H1 (cell line): ENCODE measurements at regions not wholly inside any gene's neighbourhood (a gene's known extent, or its start where the extent isn't known, plus 50 kb on each side); places are given as distances from the start of the nearest gene placed in this dataset.

Source experiments
- CTCF ChIA-PET: fragments of 300-600 bp; sonication (Branson Sonifier 250); formaldehyde crosslinking; loops from one replicate; lab custom pipeline; 2021; ENCODE audit not compliant: partially characterized antibody; lab: Charles Lee
- POLR2A ChIA-PET: fragments of 300-600 bp; sonication (Branson Sonifier 250); formaldehyde crosslinking; loops from one replicate; lab custom pipeline; 2021; ENCODE audit warnings: inconsistent platforms; ENCODE audit not compliant: partially characterized antibody; lab: Charles Lee
- DNase-seq, 2 experiments: peaks; one replicate each; pipeline versions ENCODE4 v3.0.0 to v3.0.0-alpha.2; 2010 to 2022; ENCODE audit warnings: low spot score in 2 of 2, low read depth in 1 of 2, mixed read lengths in 1 of 2
- FAIRE-seq: peaks from 2 replicates; lab custom pipeline; 2011; peaks lifted over from hg19 to GRCh38; lab: Jason Lieb, UNC
- H2AFZ ChIP-seq: 2 replicates; pipeline ENCODE4 v1.8.1; 2012; ENCODE audit warnings: low read length, inconsistent platforms
- H2AK5ac ChIP-seq: 2 replicates; pipeline ENCODE4 v1.6.1; 2013; ENCODE audit warnings: low read depth, low read length
- H2BK120ac ChIP-seq: replicated peaks from 2 replicates; pipeline ENCODE3; 2013; ENCODE audit warnings: low read depth, low read length, inconsistent platforms
- H2BK12ac ChIP-seq: 2 replicates; pipeline ENCODE4 v1.6.1; 2013; ENCODE audit warnings: low read depth, low read length
- H2BK15ac ChIP-seq: 2 replicates; pipeline ENCODE4 v1.6.1; 2013; ENCODE audit warnings: low read length
- H2BK20ac ChIP-seq: 2 replicates; pipeline ENCODE4 v1.6.1; 2013; ENCODE audit warnings: low read length
- H2BK5ac ChIP-seq: 2 replicates; pipeline ENCODE4 v1.6.1; 2013; ENCODE audit warnings: low read depth, low read length
- H3K14ac ChIP-seq: 2 replicates; pipeline ENCODE4 v1.6.1; 2013; ENCODE audit warnings: inconsistent platforms; ENCODE audit not compliant: insufficient read length
- H3K18ac ChIP-seq: 2 replicates; pipeline ENCODE4 v1.6.1; 2013; ENCODE audit warnings: low read length; ENCODE audit errors: extremely low read depth
- H3K23ac ChIP-seq: 2 replicates; pipeline ENCODE4 v1.6.1; 2013; ENCODE audit warnings: inconsistent platforms; ENCODE audit not compliant: insufficient read length
- H3K23me2 ChIP-seq: 2 replicates; pipeline ENCODE4 v1.6.1; 2013; ENCODE audit warnings: low read depth, low read length
- H3K27ac ChIP-seq: 2 replicates; pipeline ENCODE4 v1.6.1; 2011; ENCODE audit warnings: low read depth, low read length, inconsistent platforms
- H3K27me3 ChIP-seq, 4 experiments: replicated peaks in 1 of 4; 1 replicate in 1 of 4; 2 replicates in 3 of 4; pipeline versions ENCODE4 v1.6.1 to v1.8.1; 2011 to 2013; ENCODE audit warnings: low read length in 3 of 4, mild to moderate bottlenecking in 3 of 4, inconsistent platforms in 2 of 4, mixed read lengths in 2 of 4, moderate library complexity in 1 of 4; ENCODE audit not compliant: control insufficient read depth in 3 of 4, insufficient read depth in 3 of 4; ENCODE audit errors: extremely low read depth in 1 of 4
- H3K36me3 ChIP-seq, 4 experiments: 2 replicates each; pipeline versions ENCODE4 v1.6.1 to v1.8.1; 2011 to 2013; ENCODE audit warnings: mild to moderate bottlenecking in 4 of 4, low read length in 3 of 4, moderate library complexity in 2 of 4, control low read depth in 1 of 4, inconsistent platforms in 1 of 4; ENCODE audit not compliant: insufficient read depth in 4 of 4, control insufficient read depth in 2 of 4
- H3K4ac ChIP-seq: replicated peaks from 2 replicates; pipeline ENCODE3; 2013; ENCODE audit warnings: low read length, low read depth, mixed read lengths, inconsistent platforms; ENCODE audit not compliant: insufficient read length
- H3K4me1 ChIP-seq, 4 experiments: replicated peaks in 1 of 4; 1 replicate in 1 of 4; 2 replicates in 3 of 4; pipeline versions ENCODE4 v1.6.1 to v1.8.1; 2011 to 2013; ENCODE audit warnings: low read length in 3 of 4, inconsistent platforms in 2 of 4, mixed read lengths in 1 of 4; ENCODE audit not compliant: insufficient read depth in 4 of 4, control insufficient read depth in 3 of 4
- H3K4me2 ChIP-seq, 2 experiments: 2 replicates each; pipeline versions ENCODE4 v1.6.1 to v1.8.1; 2011 to 2013; ENCODE audit warnings: low read depth in 2 of 2, low read length in 2 of 2, control low read depth in 1 of 2, inconsistent platforms in 1 of 2, mild to moderate bottlenecking in 1 of 2; ENCODE audit not compliant: insufficient read depth in 1 of 2
- H3K4me3 ChIP-seq, 4 experiments: fragments of 200-600, 300-600 bp in 1 of 4; sonication (generic), shearing (Covaris generic), sonication (Bioruptor Twin) in 1 of 4; 2 replicates each; pipeline versions ENCODE4 v1.5.1 to v1.8.1; 2011 to 2016; ENCODE audit warnings: low read length in 4 of 4, low read depth in 3 of 4, control low read depth in 2 of 4, inconsistent platforms in 2 of 4, mild to moderate bottlenecking in 2 of 4, mixed read lengths in 1 of 4, moderate library complexity in 1 of 4; ENCODE audit not compliant: insufficient read depth in 2 of 4; ENCODE audit errors: extremely low read depth in 1 of 4
- H3K56ac ChIP-seq: replicated peaks from 2 replicates; pipeline ENCODE3; 2013; ENCODE audit warnings: low read depth, mild to moderate bottlenecking, mixed read lengths, low read length, inconsistent platforms; ENCODE audit not compliant: insufficient read length
- H3K79me1 ChIP-seq: 2 replicates; pipeline ENCODE4 v1.6.1; 2013; ENCODE audit warnings: low read depth, low read length, control low read depth
- H3K79me2 ChIP-seq, 2 experiments: 2 replicates each; pipeline versions ENCODE4 v1.6.1 to v1.8.1; 2012 to 2013; ENCODE audit warnings: low read length in 2 of 2, mild to moderate bottlenecking in 2 of 2, inconsistent platforms in 1 of 2; ENCODE audit not compliant: insufficient read depth in 2 of 2, control insufficient read depth in 1 of 2
- H3K9ac ChIP-seq, 4 experiments: replicated peaks in 1 of 4; 1 replicate in 1 of 4; 2 replicates in 3 of 4; pipeline versions ENCODE4 v1.6.1 to v1.8.1; 2011 to 2013; ENCODE audit warnings: low read depth in 3 of 4, low read length in 3 of 4, control low read depth in 2 of 4, mild to moderate bottlenecking in 2 of 4, moderate library complexity in 2 of 4, inconsistent platforms in 1 of 4; ENCODE audit errors: extremely low read depth in 1 of 4
- H3K9me3 ChIP-seq, 2 experiments: 2 replicates each; pipeline versions ENCODE4 v1.6.1 to v1.8.1; 2012 to 2013; ENCODE audit warnings: mild to moderate bottlenecking in 2 of 2, moderate library complexity in 2 of 2, control low read depth in 1 of 2, inconsistent platforms in 1 of 2, low read depth in 1 of 2, low read length in 1 of 2, mixed read lengths in 1 of 2; ENCODE audit not compliant: insufficient read depth in 2 of 2
- H4K20me1 ChIP-seq, 2 experiments: replicated peaks in 1 of 2; 2 replicates each; pipeline versions ENCODE3 to v1.8.1; 2011 to 2013; ENCODE audit warnings: inconsistent platforms in 2 of 2, low read length in 2 of 2, mild to moderate bottlenecking in 1 of 2; ENCODE audit not compliant: insufficient read depth in 2 of 2, control insufficient read depth in 1 of 2
- H4K5ac ChIP-seq: 2 replicates; pipeline ENCODE4 v1.6.1; 2013; ENCODE audit warnings: low read length, low read depth, mixed read lengths, inconsistent platforms; ENCODE audit not compliant: insufficient read length
- H4K8ac ChIP-seq: 2 replicates; pipeline ENCODE4 v1.8.0; 2013; ENCODE audit warnings: mild to moderate bottlenecking, moderate library complexity, low read length, inconsistent platforms; ENCODE audit not compliant: insufficient read depth; ENCODE audit errors: extremely low read depth
- H4K91ac ChIP-seq: replicated peaks from 2 replicates; pipeline ENCODE3; 2013; ENCODE audit warnings: low read length, mixed read lengths, inconsistent platforms; ENCODE audit not compliant: insufficient read length
- BCL11A ChIP-seq, 2 experiments: IDR thresholded peaks; one replicate each; pipeline ENCODE4 v1.6.1; 2011; ENCODE audit warnings: low read depth in 2 of 2, low read length in 2 of 2, mild to moderate bottlenecking in 2 of 2
- JUN ChIP-seq: IDR thresholded peaks from 2 replicates; pipeline ENCODE4 v1.6.1; 2011; ENCODE audit warnings: low read depth, mild to moderate bottlenecking, improper control_type of control experiment, low read length
- NRF1 ChIP-seq: IDR thresholded peaks from 2 replicates; pipeline ENCODE4 v1.6.1; 2011; ENCODE audit warnings: mild to moderate bottlenecking, low read depth, low read length, improper control_type of control experiment
- POLR2A ChIP-seq, 2 experiments: IDR thresholded peaks; 1 replicate in 1 of 2; 2 replicates in 1 of 2; pipeline ENCODE4 v1.6.1; 2011; ENCODE audit warnings: low read depth in 2 of 2, low read length in 2 of 2, mild to moderate bottlenecking in 2 of 2; ENCODE audit errors: control extremely low read depth in 1 of 2
- POU5F1 ChIP-seq: IDR thresholded peaks from 2 replicates; pipeline ENCODE4 v1.6.1; 2011; ENCODE audit warnings: low read depth, mild to moderate bottlenecking, low read length, moderate library complexity
- RBBP5 ChIP-seq: IDR thresholded peaks from 2 replicates; pipeline ENCODE4 v1.7.1; 2012; ENCODE audit warnings: low read depth, mild to moderate bottlenecking, inconsistent platforms, low read length, moderate library complexity, borderline replicate concordance
- SP2 ChIP-seq: IDR thresholded peaks from 2 replicates; pipeline ENCODE4 v1.6.1; 2012; ENCODE audit warnings: mild to moderate bottlenecking, low read length, inconsistent platforms
- TAF1 ChIP-seq: IDR thresholded peaks from 2 replicates; pipeline ENCODE4 v1.6.1; 2011; ENCODE audit warnings: mild to moderate bottlenecking, low read depth, low read length
- TBP ChIP-seq: IDR thresholded peaks from 2 replicates; pipeline ENCODE4 v1.6.1; 2011; ENCODE audit warnings: low read depth, low read length, improper control_type of control experiment
- WGBS, 2 experiments: shearing (Covaris generic) in 1 of 2; methylation state at CpG; one replicate each; pipeline versions ENCODE4 v1.1.6 to v1.1.7; 2013 to 2015; ENCODE audit warnings: low lambda C conversion rate in 2 of 2, mixed read lengths in 2 of 2, inconsistent platforms in 1 of 2, low coverage in 1 of 2, missing lambda C conversion rate in 1 of 2; ENCODE audit not compliant: insufficient replicate concordance in 2 of 2, insufficient coverage in 1 of 2, insufficient read length in 1 of 2; ENCODE audit errors: extremely low coverage in 1 of 2, missing lambda C conversion rate in 1 of 2; 5-methylcytosine and 5-hydroxymethylcytosine counted together
- TF ChIP-seq, protein P1 (sequence below): IDR thresholded peaks from 2 replicates; pipeline ENCODE4 v1.6.1; 2012; ENCODE audit warnings: inconsistent platforms

DNA sequence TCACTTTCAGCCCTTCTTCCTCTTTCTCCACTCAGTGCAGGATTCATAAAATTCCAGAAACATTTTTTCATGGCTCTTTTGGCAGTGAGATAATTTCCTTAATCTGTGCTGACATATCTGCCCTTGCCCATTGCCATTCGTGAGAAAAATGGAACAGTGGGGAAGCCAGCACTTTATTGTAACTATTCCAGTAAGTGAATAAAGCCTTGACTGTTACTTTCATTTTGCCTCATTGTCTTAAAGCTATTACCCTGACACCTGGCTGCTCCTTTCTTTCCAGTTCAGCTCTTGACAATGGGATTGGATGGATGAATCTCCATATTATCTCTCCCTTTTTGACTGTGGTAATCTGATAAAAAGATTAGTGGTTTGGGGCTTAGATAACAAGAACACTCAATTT is 1068.1 kb upstream of the PCDH20 start:
- no peak overlapping the region for H2AK5ac ChIP-seq
- FAIRE-seq: no peak

More for the DNA sequence above, 1068.1 kb upstream of the PCDH20 start:
- H4K5ac ChIP-seq: no peak overlapping the region
- H3K56ac ChIP-seq: no peak overlapping the region
- CTCF ChIA-PET: interaction anchor here (0.6 kb wide), 2 partner anchors 8 to 15 kb away, joined by 3 read pairs; no protein-coding TSS in a partner anchor
- H2BK20ac ChIP-seq: no peak overlapping the region
- DNase-seq: no peak
- no peaks in the 10 kb centered on the region for H3K79me2 ChIP-seq
- no peaks in the 10 kb centered on the region for H3K27me3 ChIP-seq
- 75% methylated on average over 1 of the region's 1 CpG; no CpG with 5 or more reads in 1 of the 2 experiments for WGBS, 2 experiments
- no peak overlapping the region for H3K4ac ChIP-seq
- H2BK12ac ChIP-seq: no peak overlapping the region
- H4K20me1 ChIP-seq: no peaks in the 10 kb centered on the region
- H4K8ac ChIP-seq: no peak overlapping the region
- no peak overlapping the region for H2BK15ac ChIP-seq
- H3K79me1 ChIP-seq: no peaks in the 10 kb centered on the region
- H3K36me3 ChIP-seq: no peaks in the 10 kb centered on the region
- H3K9me3 ChIP-seq: no peaks in the 10 kb centered on the region
- no peak overlapping the region for H3K14ac ChIP-seq
- no peak overlapping the region for H2BK120ac ChIP-seq
- no peak overlapping the region for H3K4me2 ChIP-seq
- H4K91ac ChIP-seq: no peak overlapping the region
- no peak overlapping the region for H3K9ac ChIP-seq
- H3K27ac ChIP-seq: no peak overlapping the region
- H2BK5ac ChIP-seq: no peak overlapping the region
- no peak overlapping the region for H3K18ac ChIP-seq
- no peak for TF ChIP-seq NRF1
- no peak for TF ChIP-seq SP2
- TF ChIP-seq JUN: no peak
- TF ChIP-seq, protein P1, sequence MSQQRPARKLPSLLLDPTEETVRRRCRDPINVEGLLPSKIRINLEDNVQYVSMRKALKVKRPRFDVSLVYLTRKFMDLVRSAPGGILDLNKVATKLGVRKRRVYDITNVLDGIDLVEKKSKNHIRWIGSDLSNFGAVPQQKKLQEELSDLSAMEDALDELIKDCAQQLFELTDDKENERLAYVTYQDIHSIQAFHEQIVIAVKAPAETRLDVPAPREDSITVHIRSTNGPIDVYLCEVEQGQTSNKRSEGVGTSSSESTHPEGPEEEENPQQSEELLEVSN: no peak
- TF ChIP-seq BCL11A (IDR thresholded peaks at IDR 0.05; ENCODE audit: low read depth in 2 of 2, low read length in 2 of 2): no peak
- no peak for TF ChIP-seq POLR2A (IDR thresholded peaks at IDR 0.05; ENCODE audit: control extremely low read depth in 1 of 2, low read depth in 2 of 2, low read length in 2 of 2)
- no peak for TF ChIP-seq RBBP5
- no peak for TF ChIP-seq TAF1
- TF ChIP-seq POU5F1: no peak
- TF ChIP-seq TBP: no peak
- H2AFZ ChIP-seq: no peak overlapping the region
- no peak overlapping the region for H3K4me3 ChIP-seq
- POLR2A ChIA-PET: no interaction called here
- H3K4me1 ChIP-seq: peaks cover 0 to 5% (median 0%) of the 10 kb centered on the region in 4 experiments; a peak in 1 of 7 replicates
- no peak overlapping the region for H3K23ac ChIP-seq
- no peaks in the 10 kb centered on the region for H3K23me2 ChIP-seq
